ENCODE measurements at regions not wholly inside any gene's neighbourhood (a gene's known extent, or its start where the extent isn't known, plus 50 kb on each side); places are given as distances from the start of the nearest gene placed in this dataset.

DNA sequence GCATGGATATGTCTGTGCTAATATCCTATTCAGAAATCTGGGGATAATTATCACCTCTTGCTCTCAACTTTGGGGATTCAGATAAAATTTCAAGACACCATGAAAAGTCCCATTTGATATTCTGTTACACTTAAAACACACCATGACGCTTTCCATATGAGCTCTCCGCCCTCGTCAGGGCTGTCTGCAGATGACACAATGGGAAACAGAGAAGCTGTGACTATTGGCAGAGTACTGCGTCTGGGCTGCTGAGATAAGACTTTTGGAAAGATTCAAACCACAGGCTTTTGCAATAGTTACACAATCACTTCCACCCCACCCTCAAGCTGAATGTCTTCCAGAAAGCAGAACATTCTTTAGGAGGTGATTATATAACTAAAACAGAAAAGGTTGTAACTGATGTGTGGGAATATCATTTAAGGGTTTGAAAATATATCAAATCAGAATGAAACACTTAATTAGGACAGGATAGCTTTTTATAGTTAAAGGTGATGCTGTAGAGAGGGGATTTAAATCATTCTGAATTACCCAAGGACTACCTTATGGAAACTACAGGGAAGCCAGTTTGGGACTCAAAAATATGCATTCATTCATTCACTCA, 75.3 kb upstream of the TMPO start:
- no peak for TF ChIP-seq EZH2phosphoT487 (conservative IDR thresholded peaks at IDR 0.05; ENCODE audit: low read length)
- TF ChIP-seq, protein P1, sequence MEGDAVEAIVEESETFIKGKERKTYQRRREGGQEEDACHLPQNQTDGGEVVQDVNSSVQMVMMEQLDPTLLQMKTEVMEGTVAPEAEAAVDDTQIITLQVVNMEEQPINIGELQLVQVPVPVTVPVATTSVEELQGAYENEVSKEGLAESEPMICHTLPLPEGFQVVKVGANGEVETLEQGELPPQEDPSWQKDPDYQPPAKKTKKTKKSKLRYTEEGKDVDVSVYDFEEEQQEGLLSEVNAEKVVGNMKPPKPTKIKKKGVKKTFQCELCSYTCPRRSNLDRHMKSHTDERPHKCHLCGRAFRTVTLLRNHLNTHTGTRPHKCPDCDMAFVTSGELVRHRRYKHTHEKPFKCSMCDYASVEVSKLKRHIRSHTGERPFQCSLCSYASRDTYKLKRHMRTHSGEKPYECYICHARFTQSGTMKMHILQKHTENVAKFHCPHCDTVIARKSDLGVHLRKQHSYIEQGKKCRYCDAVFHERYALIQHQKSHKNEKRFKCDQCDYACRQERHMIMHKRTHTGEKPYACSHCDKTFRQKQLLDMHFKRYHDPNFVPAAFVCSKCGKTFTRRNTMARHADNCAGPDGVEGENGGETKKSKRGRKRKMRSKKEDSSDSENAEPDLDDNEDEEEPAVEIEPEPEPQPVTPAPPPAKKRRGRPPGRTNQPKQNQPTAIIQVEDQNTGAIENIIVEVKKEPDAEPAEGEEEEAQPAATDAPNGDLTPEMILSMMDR (IDR thresholded peaks at IDR 0.05; ENCODE audit: insufficient read depth, low read length, poor library complexity, severe bottlenecking) = no peak
- no peaks in the 10 kb centered on the region for H3K79me2 ChIP-seq (ENCODE audit: insufficient read depth, low read length)
- no peaks in the 10 kb centered on the region for H3K36me3 ChIP-seq (ENCODE audit: low read length)
- no peak overlapping the region for H3K9ac ChIP-seq (ENCODE audit: low read length)
- H3K4me3 ChIP-seq (ENCODE audit: insufficient read depth, low read length, poor library complexity, severe bottlenecking) = no peak overlapping the region
- no peaks in the 10 kb centered on the region for H3F3A ChIP-seq (ENCODE audit: insufficient read depth)
- H3K9me2 ChIP-seq (replicated peaks; ENCODE audit: insufficient read depth, low read length) = no peaks in the 10 kb centered on the region
- H4K20me1 ChIP-seq (ENCODE audit: low read depth, low read length) = no peaks in the 10 kb centered on the region
- H3K27ac ChIP-seq (ENCODE audit: low read depth, low read length) = no peak overlapping the region
- no peaks in the 10 kb centered on the region for H3K9me3 ChIP-seq (ENCODE audit: insufficient read depth, low read length)
- no peak overlapping the region for H2AFZ ChIP-seq (ENCODE audit: low read depth, low read length, severe bottlenecking)
- no peak overlapping the region for H3K4me2 ChIP-seq (ENCODE audit: low read depth, low read length, poor library complexity, severe bottlenecking)
- H3K27me3 ChIP-seq (ENCODE audit: low read length) = 0 out of 2 replicates have a peak, but pooled peaks cover 3% of the 10 kb centered on the region

DNA sequence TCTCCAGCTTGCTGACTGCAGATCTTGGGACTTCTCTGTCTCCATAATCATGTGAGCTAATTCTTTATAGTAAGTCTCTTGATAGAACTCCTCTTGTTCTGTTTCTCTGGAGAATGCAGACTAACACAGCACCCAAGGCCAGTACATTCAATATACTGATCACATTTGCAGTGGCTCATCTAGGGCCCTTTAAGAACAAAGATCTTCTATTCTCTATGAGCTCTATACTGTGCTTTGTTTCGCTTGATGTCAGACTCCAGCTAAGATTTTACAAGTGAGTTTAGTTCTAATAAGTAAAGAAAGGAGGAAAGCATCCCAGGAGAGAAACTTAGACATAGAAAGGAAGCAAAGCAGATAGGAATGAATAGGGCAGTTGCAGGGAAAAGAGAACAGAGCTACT, 69.3 kb upstream of the TMPO start:
- Histone ChIP-seq H3K4me3 (ENCODE audit: insufficient read depth, low read length, poor library complexity, severe bottlenecking) (no peak overlapping the region), H3K79me2 (ENCODE audit: insufficient read depth, low read length) (no peaks in the 10 kb centered on the region), H3F3A (ENCODE audit: insufficient read depth) (no peaks in the 10 kb centered on the region), H3K27me3 (ENCODE audit: low read length) (0 out of 2 replicates have a peak, but pooled peaks cover 3% of the 10 kb centered on the region), H3K9ac (ENCODE audit: low read length) (no peak overlapping the region), H2AFZ (ENCODE audit: low read depth, low read length, severe bottlenecking) (no peak overlapping the region), H3K36me3 (ENCODE audit: low read length) (no peaks in the 10 kb centered on the region), H4K20me1 (ENCODE audit: low read depth, low read length) (no peaks in the 10 kb centered on the region), H3K4me2 (ENCODE audit: low read depth, low read length, poor library complexity, severe bottlenecking) (no peak overlapping the region), H3K27ac (ENCODE audit: low read depth, low read length) (no peak overlapping the region), H3K9me2 (replicated peaks; ENCODE audit: insufficient read depth, low read length) (no peaks in the 10 kb centered on the region), H3K9me3 (ENCODE audit: insufficient read depth, low read length) (no peaks in the 10 kb centered on the region)
- TF ChIP-seq, protein P1 (IDR thresholded peaks at IDR 0.05; ENCODE audit: insufficient read depth, low read length, poor library complexity, severe bottlenecking) = no peak
- no peak for TF ChIP-seq EZH2phosphoT487 (conservative IDR thresholded peaks at IDR 0.05; ENCODE audit: low read length)

DNA sequence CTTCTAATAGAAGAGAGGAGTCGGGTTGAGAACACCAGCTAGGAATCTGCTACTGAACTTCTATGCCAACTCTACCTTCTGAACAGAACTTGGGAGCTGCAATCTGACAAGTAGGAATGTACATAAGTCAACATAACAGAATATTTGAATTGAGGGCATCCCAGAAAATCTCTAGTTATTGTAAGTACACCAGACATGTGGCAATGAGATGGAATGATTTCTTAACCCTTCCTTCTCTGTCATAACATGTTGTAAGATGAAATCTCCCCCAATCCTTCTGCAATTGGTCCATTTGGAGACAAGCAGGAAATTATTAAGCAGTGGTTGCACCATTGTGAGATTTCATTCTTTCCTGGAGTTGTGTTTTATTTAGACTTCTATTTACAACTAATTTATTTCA, 68.7 kb upstream of the TMPO start:
- Histone ChIP-seq H3K9me3 (ENCODE audit: insufficient read depth, low read length) (no peaks in the 10 kb centered on the region), H3K9ac (ENCODE audit: low read length) (no peak overlapping the region), H2AFZ (ENCODE audit: low read depth, low read length, severe bottlenecking) (no peak overlapping the region), H3K4me3 (ENCODE audit: insufficient read depth, low read length, poor library complexity, severe bottlenecking) (no peak overlapping the region), H3K36me3 (ENCODE audit: low read length) (no peaks in the 10 kb centered on the region), H3K9me2 (replicated peaks; ENCODE audit: insufficient read depth, low read length) (no peaks in the 10 kb centered on the region), H4K20me1 (ENCODE audit: low read depth, low read length) (no peaks in the 10 kb centered on the region), H3K79me2 (ENCODE audit: insufficient read depth, low read length) (no peaks in the 10 kb centered on the region), H3K27ac (ENCODE audit: low read depth, low read length) (no peak overlapping the region), H3K27me3 (ENCODE audit: low read length) (0 out of 2 replicates have a peak, but pooled peaks cover 3% of the 10 kb centered on the region), H3K4me2 (ENCODE audit: low read depth, low read length, poor library complexity, severe bottlenecking) (no peak overlapping the region), H3F3A (ENCODE audit: insufficient read depth) (no peaks in the 10 kb centered on the region)
- no peak for TF ChIP-seq EZH2phosphoT487 (conservative IDR thresholded peaks at IDR 0.05; ENCODE audit: low read length)
- TF ChIP-seq, protein P1 (IDR thresholded peaks at IDR 0.05; ENCODE audit: insufficient read depth, low read length, poor library complexity, severe bottlenecking) = no peak
